IMR-90 (cell line): ENCODE measurements at regions not wholly inside any gene's neighbourhood (a gene's known extent, or its start where the extent isn't known, plus 50 kb on each side); places are given as distances from the start of the nearest gene placed in this dataset.

ENCODE experiments used
- ATAC-seq: fragments of 200-7000 bp; cut with Tn5 transposase; 2 replicates; pipeline ENCODE4 v1.9.1; 2020; ENCODE audit warnings: low read depth, mild to moderate bottlenecking, moderate library complexity
- BruUV-seq: library from RNA; stranded (reverse); fragments of 400-500 nt; replicated peaks from 2 replicates; lab custom pipeline; 2021; lab: Mats Ljungman, UMichigan
- CTCF ChIA-PET: fragments of 300-600 bp; formaldehyde crosslinking; extraction: SDS; loops from one replicate; lab custom pipeline; 2021; ENCODE audit warnings: antibody characterized with exemption; lab: Yijun Ruan, JAX
- POLR2A ChIA-PET: fragments of 300-600 bp; sonication (Branson Sonifier 250); formaldehyde crosslinking; loops from one replicate; lab custom pipeline; 2022; ENCODE audit warnings: antibody characterized with exemption; ENCODE audit not compliant: unreplicated experiment; lab: Charles Lee
- DNase-seq: peaks from one replicate; pipeline ENCODE4 v3.0.0; 2013
- H2AFZ ChIP-seq: replicated peaks from 2 replicates; pipeline ENCODE3; 2013; ENCODE audit warnings: low read length, mild to moderate bottlenecking; ENCODE audit not compliant: poor library complexity
- H2AK5ac ChIP-seq: 2 replicates; pipeline ENCODE4 v1.6.1; 2013; ENCODE audit warnings: low read depth, low read length, inconsistent platforms
- H2AK9ac ChIP-seq: replicated peaks from 2 replicates; pipeline ENCODE3; 2013; ENCODE audit warnings: mild to moderate bottlenecking, low read depth, low read length, moderate library complexity; ENCODE audit not compliant: poor library complexity
- H2BK120ac ChIP-seq: 2 replicates; pipeline ENCODE4 v1.6.1; 2013; ENCODE audit warnings: low read depth, low read length, inconsistent platforms
- H2BK15ac ChIP-seq: 3 replicates; pipeline ENCODE4 v1.6.1; 2013; ENCODE audit warnings: low read depth, low read length, inconsistent platforms
- H2BK20ac ChIP-seq: 2 replicates; pipeline ENCODE4 v1.6.1; 2013; ENCODE audit warnings: low read depth, mild to moderate bottlenecking, inconsistent platforms, low read length, moderate library complexity
- H2BK5ac ChIP-seq: 2 replicates; pipeline ENCODE4 v1.6.1; 2013; ENCODE audit warnings: mild to moderate bottlenecking, low read depth, low read length, inconsistent platforms; ENCODE audit not compliant: poor library complexity, severe bottlenecking
- H3K14ac ChIP-seq: replicated peaks from 2 replicates; pipeline ENCODE4 v1.6.1; 2013; ENCODE audit warnings: low read depth, low read length, inconsistent platforms
- H3K18ac ChIP-seq: 2 replicates; pipeline ENCODE4 v1.6.1; 2013; ENCODE audit warnings: low read depth, low read length, control low read depth
- H3K23ac ChIP-seq: 2 replicates; pipeline ENCODE4 v1.6.1; 2013; ENCODE audit warnings: low read depth, low read length, inconsistent platforms
- H3K27ac ChIP-seq: 2 replicates; pipeline ENCODE4 v1.5.1; 2013; ENCODE audit warnings: mild to moderate bottlenecking, control low read depth, low read length; ENCODE audit not compliant: insufficient read depth
- H3K27me3 ChIP-seq: 2 replicates; pipeline ENCODE4 v1.6.1; 2013; ENCODE audit warnings: low read length; ENCODE audit not compliant: control insufficient read depth, insufficient read depth
- H3K36me3 ChIP-seq: 2 replicates; pipeline ENCODE4 v1.6.1; 2013; ENCODE audit warnings: low read length, mixed read lengths; ENCODE audit not compliant: control insufficient read depth, insufficient read depth
- H3K4ac ChIP-seq: 2 replicates; pipeline ENCODE4 v1.6.1; 2013; ENCODE audit warnings: low read depth, low read length, inconsistent platforms
- H3K4me1 ChIP-seq: 2 replicates; pipeline ENCODE4 v1.6.1; 2013; ENCODE audit warnings: low read length, mixed read lengths; ENCODE audit not compliant: control insufficient read depth, insufficient read depth
- H3K4me2 ChIP-seq: 2 replicates; pipeline ENCODE4 v1.6.1; 2013; ENCODE audit warnings: low read depth, mild to moderate bottlenecking, control low read depth, low read length, moderate library complexity
- H3K4me3 ChIP-seq: 2 replicates; pipeline ENCODE4 v1.5.1; 2013; ENCODE audit warnings: low read depth, mild to moderate bottlenecking, control low read depth, low read length, moderate library complexity; ENCODE audit not compliant: insufficient read depth
- H3K56ac ChIP-seq: 2 replicates; pipeline ENCODE4 v1.6.1; 2013; ENCODE audit warnings: low read length, inconsistent platforms; ENCODE audit not compliant: insufficient read depth; ENCODE audit errors: extremely low read depth
- H3K79me1 ChIP-seq, 2 experiments: 2 replicates each; pipeline ENCODE4 v1.6.1; 2013; ENCODE audit warnings: low read length in 2 of 2, inconsistent platforms in 1 of 2, low read depth in 1 of 2
- H3K9ac ChIP-seq: 2 replicates; pipeline ENCODE4 v1.6.1; 2013; ENCODE audit warnings: low read depth, low read length, control low read depth
- H3K9me1 ChIP-seq: 2 replicates; pipeline ENCODE4 v1.6.1; 2013; ENCODE audit warnings: low read length, inconsistent platforms; ENCODE audit not compliant: insufficient read depth
- H3K9me3 ChIP-seq: 2 replicates; pipeline ENCODE4 v1.6.1; 2013; ENCODE audit warnings: low read length; ENCODE audit not compliant: control insufficient read depth, insufficient read depth
- H4K20me1 ChIP-seq: 2 replicates; pipeline ENCODE4 v1.6.1; 2013; ENCODE audit warnings: low read length, inconsistent platforms; ENCODE audit not compliant: insufficient read depth
- H4K5ac ChIP-seq: 2 replicates; pipeline ENCODE4 v1.6.1; 2013; ENCODE audit warnings: mild to moderate bottlenecking, low read depth, low read length, control low read depth
- H4K8ac ChIP-seq, 2 experiments: 2 replicates each; pipeline ENCODE4 v1.6.1; 2013; ENCODE audit warnings: low read depth in 2 of 2, low read length in 2 of 2, control low read depth in 1 of 2, inconsistent platforms in 1 of 2
- H4K91ac ChIP-seq: 2 replicates; pipeline ENCODE4 v1.6.1; 2013; ENCODE audit warnings: low read depth, low read length, inconsistent platforms; ENCODE audit not compliant: insufficient read depth
- CEBPB ChIP-seq: IDR thresholded peaks from 2 replicates; pipeline ENCODE4 v1.6.1; 2012; ENCODE audit warnings: low read depth, low read length, improper control_type of control experiment
- RCOR1 ChIP-seq: IDR thresholded peaks from 2 replicates; pipeline ENCODE4 v1.6.1; 2012; ENCODE audit warnings: mild to moderate bottlenecking, low read length, improper control_type of control experiment; ENCODE audit not compliant: insufficient replicate concordance
- WGBS, 2 experiments: methylation state at CpG; one replicate each; pipeline versions ENCODE4 v1.1.5 to v1.1.7; 2013; ENCODE audit warnings: missing lambda C conversion rate in 2 of 2; ENCODE audit not compliant: insufficient read length in 1 of 2; ENCODE audit errors: extremely low coverage in 2 of 2; 5-methylcytosine and 5-hydroxymethylcytosine counted together
- dilution Hi-C: fragments of 300-500 bp; cut with HindIII; formaldehyde crosslinking; loops from one replicate; pipeline ENCODE4 v1.14.3; 2018; ENCODE audit warnings: low sequenced_read_pairs; ENCODE audit not compliant: unreplicated experiment
- in situ Hi-C: fragments of 300-500 bp; cut with MboI; formaldehyde crosslinking; loops from 3 replicates; pipeline ENCODE4 v1.14.3; 2019; ENCODE audit warnings: low sequenced_read_pairs, inconsistent platforms, mixed read lengths
- intact Hi-C: fragments of 100-400 bp; cut with micrococcal nuclease; formaldehyde crosslinking; loops from 2 replicates; pipeline ENCODE4 v1.10.0; 2022

GRCh38 chr3:104878395-104878794 is 488.3 kb upstream of the ALCAM start:
- no peak overlapping the region for H3K23ac ChIP-seq
- H2BK120ac ChIP-seq, result peak overlapping the region; percentile 60
- ATAC-seq (peak; percentile 59), DNase-seq (peak; percentile 76)
- ChIA-PET CTCF (no interaction called here), POLR2A (no interaction called here)
- no peak overlapping the region for H3K27ac ChIP-seq
- H2AK9ac ChIP-seq, result no peak overlapping the region
- no peaks in the 10 kb centered on the region for H3K27me3 ChIP-seq
- in situ Hi-C loops, result no loop called here
- peak overlapping the region; percentile 21; the same call in 1 of the 2 replicates for H3K4ac ChIP-seq
- intact Hi-C loops, result no loop called here
- no peak overlapping the region for H2AFZ ChIP-seq
- H2BK15ac ChIP-seq, result peak overlapping the region; percentile 57; the same call in 1 of the 3 replicates
- H2AK5ac ChIP-seq, result no peak overlapping the region
- H3K79me1 ChIP-seq, result peaks cover 0 to 4% of the 10 kb centered on the region in 2 experiments; a peak in 2 of 4 replicates
- peak overlapping the region; percentile 15 to 56; a peak in 3 of 4 replicates for H4K8ac ChIP-seq
- no peaks in the 10 kb centered on the region for H3K9me3 ChIP-seq
- H3K36me3 ChIP-seq, result no peaks in the 10 kb centered on the region
- H4K20me1 ChIP-seq, result no peaks in the 10 kb centered on the region
- TF ChIP-seq RCOR1 (no peak), CEBPB (peak; percentile 88)
- peaks cover 5% of the 10 kb centered on the region; the same call in 1 of the 2 replicates for H3K4me1 ChIP-seq
- peak overlapping the region; percentile 54; the same call in 1 of the 2 replicates for H3K56ac ChIP-seq
- peak overlapping the region; percentile 54; the same call in 1 of the 2 replicates for H3K4me2 ChIP-seq
- peak overlapping the region; percentile 70; the same call in 1 of the 2 replicates for H3K14ac ChIP-seq
- peaks cover 4% of the 10 kb centered on the region; the same call in 1 of the 2 replicates for H3K9me1 ChIP-seq
- BruUV-seq, result no TSS peak
- H2BK5ac ChIP-seq, result peak overlapping the region; percentile 70
- H3K9ac ChIP-seq, result no peak overlapping the region
- H3K18ac ChIP-seq, result peak overlapping the region; percentile 85; the same call in 1 of the 2 replicates
- H4K5ac ChIP-seq, result no peak overlapping the region; the same call in 1 of the 2 replicates
- 0 out of 2 replicates have a peak overlapping the region, but pooled peaks have one; percentile 61 for H4K91ac ChIP-seq
- H3K4me3 ChIP-seq, result no peak overlapping the region
- no CpG with 5 or more reads among the region's 2 CpGs for WGBS, 2 experiments
- H2BK20ac ChIP-seq, result peak overlapping the region; percentile 57; the same call in 1 of the 2 replicates
- dilution Hi-C loops, result no loop called here
